GM19025 (cell line): ENCODE measurements at regions not wholly inside any gene's neighbourhood (a gene's known extent, or its start where the extent isn't known, plus 50 kb on each side); places are given as distances from the start of the nearest gene placed in this dataset.
"Not testable (repeated sequence)": the region's sequence is repeated elsewhere in the genome, so short reads cannot be mapped to it uniquely, and the experiment has no call there.

Source experiments
- ATAC-seq: cut with Tn5 transposase; IDR thresholded peaks from one replicate; pipeline ENCODE4 v1.9.1; 2021; ENCODE audit warnings: mild to moderate bottlenecking, low read depth, moderate library complexity; ENCODE audit not compliant: unreplicated experiment

DNA sequence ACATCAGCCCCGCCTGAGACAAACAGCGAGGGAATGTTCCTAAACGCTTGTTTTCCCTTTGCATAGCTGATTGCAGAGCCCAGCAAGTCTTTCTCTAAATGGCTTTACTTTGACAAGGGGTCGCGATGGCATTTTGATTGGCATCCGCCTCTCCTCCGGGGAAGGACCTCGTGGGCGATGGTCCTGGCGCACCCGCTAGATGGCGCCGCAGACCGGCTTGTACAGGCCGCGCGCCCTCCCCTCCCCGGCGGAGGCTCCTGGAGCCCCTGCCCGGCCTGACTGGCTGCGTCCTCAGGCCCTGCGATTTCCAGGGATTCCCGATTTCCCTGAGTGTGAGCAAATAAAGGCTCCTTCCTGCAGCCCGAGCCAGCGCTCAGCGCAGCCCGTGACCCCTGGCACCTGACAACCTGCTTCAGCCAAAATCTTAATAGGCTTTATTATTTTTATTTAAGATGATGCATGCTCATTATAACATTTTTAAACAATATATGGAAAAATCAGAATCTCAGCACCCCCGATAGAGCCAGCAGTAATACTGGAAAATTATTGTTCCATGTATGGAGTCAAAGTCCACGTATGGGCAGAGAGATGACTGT is 468.3 kb downstream of the AACS start:
- ATAC-seq, result no peak

GRCh38 chr12:125538401-125539199 is 473.4 kb downstream of the AACS start:
- no peak for ATAC-seq

- ATAC-seq, result no peak
Observed at GRCh38 chr12:125540580-125541204, 475.5 kb downstream of the AACS start.

DNA sequence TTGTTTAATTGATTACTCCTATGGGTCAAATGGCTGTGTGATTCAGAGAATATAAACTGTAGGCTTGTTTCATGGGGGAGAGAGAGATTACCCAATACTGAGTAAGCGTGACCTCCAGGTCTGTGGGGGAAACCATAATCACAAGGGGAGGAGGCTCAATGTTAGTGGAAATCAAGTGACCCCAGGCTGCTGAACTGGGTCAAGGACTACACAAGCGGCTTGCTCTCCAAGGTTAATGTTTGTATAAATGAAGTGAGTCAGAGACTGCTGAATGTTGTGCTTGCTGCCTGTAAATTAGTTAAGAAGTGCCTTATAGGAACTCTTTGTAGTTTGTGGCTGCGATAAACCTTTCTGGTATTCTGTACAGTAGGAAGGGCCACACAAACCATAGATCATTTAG is 479.7 kb downstream of the AACS start:
- no peak for ATAC-seq

- no peak for ATAC-seq
Observed at GRCh38 chr12:125549171-125549570, 483.9 kb downstream of the AACS start.

DNA sequence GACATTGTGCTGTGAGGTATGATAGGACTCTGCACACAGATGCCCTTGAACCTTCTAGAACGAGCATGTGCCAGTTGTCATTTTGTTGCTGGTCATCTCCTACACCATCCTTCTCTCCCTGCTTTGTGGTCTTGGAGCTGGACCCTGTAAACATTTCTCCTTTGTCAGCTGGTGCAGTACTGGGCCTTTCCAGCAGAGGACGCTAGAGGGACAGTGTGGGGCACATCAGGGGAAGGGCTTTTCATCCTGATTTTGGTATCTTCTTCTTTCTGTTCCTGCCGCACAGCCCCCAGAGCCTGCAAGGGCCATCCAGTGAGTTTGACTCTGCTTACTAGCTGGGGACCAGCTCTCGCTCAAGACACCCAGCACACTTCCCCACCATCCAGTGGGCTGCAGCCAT is 484.6 kb downstream of the AACS start:
- ATAC-seq, result no peak

DNA sequence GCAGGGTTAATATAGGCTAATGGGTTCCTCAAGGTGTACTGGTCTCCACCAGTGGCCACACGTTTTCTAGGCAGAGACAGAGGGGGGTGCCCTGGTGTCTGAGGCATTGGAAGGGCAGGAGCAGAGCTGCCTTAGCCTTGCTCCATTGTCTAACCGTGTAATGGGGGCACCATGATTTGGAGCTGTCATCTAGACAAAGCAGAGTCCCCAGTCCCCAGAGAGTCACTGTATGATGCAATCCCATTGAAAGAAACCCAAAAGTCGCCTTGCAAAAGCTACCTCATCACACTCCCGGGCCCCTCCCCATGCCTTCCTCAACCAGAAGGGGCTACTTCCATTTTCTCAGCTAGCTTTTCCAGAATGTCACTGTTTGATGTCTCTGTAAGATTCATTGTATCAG is 487.1 kb downstream of the AACS start:
- no peak for ATAC-seq

- not testable (repeated sequence) for ATAC-seq
Observed at GRCh38 chr12:125561008-125561407, 495.8 kb downstream of the AACS start.

GRCh38 chr12:125564753-125565152 is 499.5 kb downstream of the AACS start:
- ATAC-seq, result no peak

DNA sequence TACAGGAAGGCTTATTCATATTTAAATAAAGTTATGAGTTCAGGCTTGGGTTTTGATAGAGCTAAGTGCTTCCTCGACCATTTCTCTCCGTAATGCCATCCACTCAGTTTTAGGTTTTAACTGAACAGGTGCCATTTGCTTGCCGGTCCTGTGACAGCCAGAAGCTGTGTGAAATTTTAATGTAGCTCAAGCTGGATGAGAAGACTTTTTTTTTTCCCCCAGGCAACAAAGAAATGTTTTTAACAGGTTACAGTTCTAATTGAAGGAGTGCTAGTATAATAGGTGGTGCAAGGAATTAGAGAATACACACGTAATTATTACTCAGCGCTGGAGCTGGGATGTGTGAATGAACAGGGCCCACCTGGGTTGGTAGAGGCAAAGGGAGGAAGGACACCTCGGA is 502.3 kb downstream of the AACS start:
- ATAC-seq, result no peak

DNA sequence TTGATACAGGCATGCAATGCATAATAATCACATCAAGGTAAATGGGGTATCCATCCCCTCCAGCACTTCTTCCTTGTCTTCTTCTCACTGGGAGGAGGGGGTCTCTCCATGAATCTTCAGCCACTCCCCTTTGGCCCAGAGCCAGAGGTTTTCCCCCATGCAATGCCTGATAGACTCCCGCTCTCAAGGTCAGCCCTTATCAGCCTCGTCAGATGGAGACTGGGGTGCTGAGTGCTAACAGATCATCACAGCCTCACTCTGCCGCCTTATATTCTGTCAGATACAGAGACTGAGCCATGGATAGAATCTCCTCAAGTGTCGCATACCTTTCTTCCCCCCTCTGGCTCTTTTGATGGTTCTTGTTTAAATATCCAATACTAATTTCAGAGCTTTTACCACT is 503.1 kb downstream of the AACS start:
- ATAC-seq, result no peak

GRCh38 chr12:125573271-125573670 is 508.0 kb downstream of the AACS start:
- no peak for ATAC-seq

DNA sequence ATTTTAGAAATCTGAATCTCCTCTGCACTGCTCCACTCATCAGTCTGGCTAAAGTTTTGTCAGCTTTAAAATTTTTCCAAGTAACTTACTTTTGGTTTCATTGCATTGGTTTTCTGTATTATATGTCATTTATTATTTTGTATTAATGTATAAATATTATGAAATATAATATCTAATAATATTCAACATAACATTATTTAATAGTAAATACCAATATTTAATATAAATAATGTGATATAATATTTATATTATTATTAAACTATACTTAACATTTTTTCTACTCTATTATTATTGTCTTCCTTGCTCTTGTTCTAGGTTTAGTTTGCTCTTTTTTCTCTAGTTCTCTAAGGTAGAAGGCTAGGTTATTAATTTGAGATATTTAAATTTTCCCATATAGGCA is 512.1 kb downstream of the AACS start:
- ATAC-seq, result no peak

DNA sequence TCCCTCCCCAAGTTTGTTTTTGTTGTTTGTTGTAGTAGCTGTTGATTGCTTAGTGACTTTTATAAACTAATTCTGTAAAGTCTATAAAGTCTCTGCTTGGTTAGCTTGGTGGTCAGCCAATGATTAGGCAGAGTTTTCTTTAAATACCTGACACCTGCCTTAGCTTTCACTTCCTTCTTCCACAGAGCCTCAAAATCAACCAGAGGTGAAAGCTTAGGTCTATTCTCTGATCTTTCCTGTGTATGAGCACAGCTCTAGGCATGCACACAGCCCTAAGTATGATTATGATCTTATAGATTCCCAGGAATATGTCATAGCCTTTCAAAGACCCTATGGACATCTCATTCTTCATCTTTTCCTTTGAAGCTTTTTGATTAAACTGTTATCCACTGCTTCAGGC is 514.7 kb downstream of the AACS start:
- no peak for ATAC-seq

GRCh38 chr12:125583071-125583470 is 517.8 kb downstream of the AACS start:
- no peak for ATAC-seq

DNA sequence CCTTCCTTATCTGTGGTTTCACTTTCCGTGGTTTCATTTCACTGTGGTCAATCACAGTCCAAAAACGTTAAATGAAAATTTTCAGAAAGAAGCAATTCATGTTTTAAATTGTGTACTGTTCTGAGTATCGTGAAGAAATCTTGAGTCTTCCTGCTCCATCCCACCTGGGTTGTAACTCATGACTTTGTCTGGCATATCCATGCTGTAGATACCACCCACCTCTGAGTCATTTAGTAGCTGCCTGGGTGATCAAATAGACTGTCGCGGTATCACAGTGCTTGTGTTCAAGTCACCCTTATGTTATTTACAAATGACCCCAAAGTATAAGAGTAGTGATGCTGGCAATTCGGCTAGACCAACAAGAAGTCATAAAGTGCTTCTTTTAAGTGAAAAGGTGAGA is 521.2 kb downstream of the AACS start:
- ATAC-seq, result no peak

- ATAC-seq, result no peak
Observed at GRCh38 chr12:125593269-125593668, 528.0 kb downstream of the AACS start.

DNA sequence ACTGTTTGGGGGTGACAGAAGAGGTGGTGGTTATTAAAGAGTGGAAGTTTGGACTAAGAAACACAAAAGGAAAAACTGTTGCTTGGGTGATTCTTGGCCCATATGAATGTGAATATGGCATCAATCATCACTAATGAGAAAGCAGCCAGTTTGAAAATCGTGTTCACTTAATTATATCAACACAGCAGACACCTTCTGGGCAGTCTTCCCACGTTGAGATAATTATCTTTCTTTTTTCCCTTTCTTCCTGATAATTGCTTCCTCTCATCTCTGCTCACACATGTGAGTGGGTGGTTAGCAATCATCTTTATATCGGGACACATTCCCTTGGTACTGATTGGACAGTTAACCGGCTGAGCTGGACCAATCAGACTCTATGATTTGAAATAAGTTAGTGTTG is 539.7 kb downstream of the AACS start:
- ATAC-seq, result no peak

GRCh38 chr12:125606312-125606711 is 541.1 kb downstream of the AACS start:
- ATAC-seq, result no peak

DNA sequence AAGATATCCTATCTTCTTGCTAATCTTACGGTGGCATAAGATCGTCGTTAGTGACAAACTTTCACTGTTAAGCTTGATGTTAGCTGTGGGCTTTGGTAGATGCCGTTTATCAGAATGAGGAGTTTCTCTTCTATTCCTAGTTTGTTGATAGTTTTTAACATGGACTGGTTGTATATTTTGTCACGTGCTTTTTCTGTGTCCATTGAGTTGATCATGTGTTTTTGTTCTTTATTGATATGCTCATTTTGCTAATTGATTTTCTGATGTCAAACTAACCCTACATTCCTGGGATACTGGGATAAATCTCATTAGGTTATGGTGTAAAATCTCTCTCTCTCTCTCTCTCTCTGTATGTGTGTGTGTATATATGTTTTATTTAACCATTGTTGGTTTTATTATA is 545.1 kb downstream of the AACS start:
- no peak for ATAC-seq

- ATAC-seq, result no peak
Observed at GRCh38 chr12:125610971-125611370, 545.7 kb downstream of the AACS start.

DNA sequence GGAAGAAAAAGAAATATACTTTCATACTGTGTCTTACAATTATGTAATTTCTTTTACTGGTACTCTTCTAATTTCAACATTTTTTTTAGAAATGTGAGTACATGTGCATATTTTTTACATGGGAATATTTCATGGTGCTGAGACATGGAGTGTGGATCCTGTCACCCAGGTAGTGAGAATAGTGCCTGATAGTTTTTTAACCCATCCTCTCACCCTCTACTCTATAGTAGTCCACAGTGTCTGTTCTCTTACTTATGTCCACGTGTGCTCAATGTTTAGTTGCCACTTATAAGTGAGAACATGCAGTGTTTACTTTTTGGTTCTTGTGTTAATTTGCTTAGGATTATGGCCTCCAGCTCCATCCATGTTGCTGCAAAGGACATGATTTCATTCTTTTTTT is 548.8 kb downstream of the AACS start:
- ATAC-seq, result no peak
